ENCODE measurements at regions not wholly inside any gene's neighbourhood (a gene's known extent, or its start where the extent isn't known, plus 50 kb on each side); places are given as distances from the start of the nearest gene placed in this dataset.
"Not testable (repeated sequence)": the region's sequence is repeated elsewhere in the genome, so short reads cannot be mapped to it uniquely, and the experiment has no call there.

DNA sequence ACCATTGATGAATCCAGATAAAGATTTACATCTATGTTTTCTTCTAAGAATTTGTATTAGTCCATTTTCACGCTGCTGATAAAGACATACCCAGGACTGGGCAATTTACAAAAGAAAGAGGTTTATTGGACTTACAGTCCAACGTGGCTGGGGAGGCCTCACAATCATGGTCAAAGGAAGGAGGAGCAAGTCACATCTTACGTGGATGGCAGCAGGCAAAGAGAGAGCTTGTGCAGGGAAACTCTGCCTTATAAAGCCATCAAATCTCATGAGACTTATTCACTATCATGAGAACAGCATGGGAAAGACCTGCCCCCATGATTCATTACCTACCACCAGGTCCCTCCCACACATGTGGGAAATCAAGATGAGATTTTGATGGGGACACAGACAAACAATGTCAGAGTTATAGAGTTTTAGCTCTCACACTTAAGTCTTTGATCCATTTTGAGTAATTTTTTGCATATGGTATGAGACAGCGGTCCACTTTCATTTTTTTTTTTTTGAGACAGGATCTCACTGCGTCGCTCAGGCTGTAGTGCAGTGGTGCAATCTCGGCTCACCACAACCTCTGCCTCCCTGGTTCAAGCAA is 53.5 kb upstream of the JADE2 start:
- not testable (repeated sequence) for DNase-seq

DNA sequence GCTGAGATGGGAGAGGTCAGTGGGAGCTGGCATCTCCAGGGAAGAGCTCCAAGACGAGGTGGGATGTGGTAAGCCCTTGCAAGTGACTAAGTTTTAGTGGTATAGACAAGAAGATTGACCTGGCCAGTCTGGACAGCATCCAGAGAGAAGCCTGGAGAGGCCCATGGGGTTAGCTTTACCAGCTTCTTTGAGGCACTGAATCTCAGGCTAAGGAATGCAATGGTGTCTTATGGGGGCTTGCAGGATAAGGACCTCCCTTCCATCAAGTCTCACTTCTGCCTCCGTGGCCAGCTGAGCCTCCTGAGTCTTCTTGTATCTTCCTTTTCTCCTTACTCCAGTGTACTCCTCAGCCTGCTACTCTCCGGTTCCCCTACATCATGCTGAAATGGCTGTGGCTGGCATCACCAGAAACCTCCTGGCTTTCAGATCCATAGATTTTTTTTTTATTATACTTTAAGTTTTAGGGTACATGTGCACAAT is 56.5 kb upstream of the JADE2 start:
- DNase-seq = no peak

DNA sequence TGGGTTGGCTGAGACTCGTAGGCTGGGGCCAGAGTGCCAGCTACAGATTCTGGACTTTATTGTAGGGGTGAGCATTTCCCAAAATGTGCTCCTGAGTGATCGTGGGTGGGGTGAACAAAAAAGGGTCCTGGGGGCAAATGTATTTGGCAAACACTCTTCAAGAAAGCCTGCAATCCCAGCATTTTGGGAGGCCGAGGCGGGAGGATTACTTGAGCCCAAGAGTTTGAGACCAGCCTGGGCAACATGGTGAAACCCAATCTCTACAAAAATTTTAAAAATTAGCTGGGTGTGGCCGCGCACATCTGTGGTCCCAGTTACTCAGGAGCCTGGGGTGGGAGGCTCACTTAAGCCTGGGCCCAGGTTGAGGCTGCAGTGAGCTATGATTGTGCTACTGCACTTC is 55.5 kb upstream of the CDKN2AIPNL start:
- DNase-seq = no peak

DNA sequence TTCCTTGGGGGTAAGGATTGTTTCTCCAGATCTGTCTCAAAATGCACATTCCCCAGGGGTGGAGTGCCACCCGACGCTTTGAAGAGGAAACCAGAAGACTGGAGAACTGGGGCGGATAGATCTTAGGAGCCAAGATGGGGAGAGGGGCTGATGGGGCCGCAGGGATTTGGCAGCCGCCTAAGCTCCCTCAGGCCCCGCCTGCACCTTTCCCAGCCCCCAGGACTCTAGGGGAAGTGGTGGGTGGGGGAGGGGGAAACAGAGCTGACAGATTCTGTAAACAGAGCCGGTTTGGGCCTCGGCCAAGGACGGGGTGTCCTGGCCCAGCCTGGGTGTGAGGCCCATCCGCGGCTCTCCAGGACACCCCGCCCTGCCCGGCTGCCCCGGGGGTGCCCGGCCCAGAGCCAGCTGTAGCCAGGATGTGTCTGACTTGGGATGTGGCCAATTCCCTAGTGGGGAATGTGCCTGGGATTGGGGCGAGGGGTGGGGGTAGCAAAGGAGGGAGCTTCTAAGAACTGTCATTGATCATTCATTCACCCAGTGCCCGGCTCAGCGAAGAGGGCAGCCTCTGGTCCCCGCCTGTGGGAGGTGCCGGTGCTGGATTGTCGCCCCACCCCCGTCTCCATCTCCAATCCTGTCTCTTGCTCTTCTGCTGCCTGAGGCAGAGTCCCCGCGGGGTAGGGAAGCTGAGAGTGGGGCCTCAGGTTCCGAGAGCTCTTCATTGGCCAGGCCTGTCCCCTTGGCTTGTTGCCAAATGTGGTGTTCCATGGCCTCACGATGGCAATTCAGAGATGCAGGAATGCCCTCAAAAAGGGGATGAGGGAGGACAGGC is 54.8 kb upstream of the CDKN2AIPNL start:
- peak; percentile 60 for DNase-seq

DNA sequence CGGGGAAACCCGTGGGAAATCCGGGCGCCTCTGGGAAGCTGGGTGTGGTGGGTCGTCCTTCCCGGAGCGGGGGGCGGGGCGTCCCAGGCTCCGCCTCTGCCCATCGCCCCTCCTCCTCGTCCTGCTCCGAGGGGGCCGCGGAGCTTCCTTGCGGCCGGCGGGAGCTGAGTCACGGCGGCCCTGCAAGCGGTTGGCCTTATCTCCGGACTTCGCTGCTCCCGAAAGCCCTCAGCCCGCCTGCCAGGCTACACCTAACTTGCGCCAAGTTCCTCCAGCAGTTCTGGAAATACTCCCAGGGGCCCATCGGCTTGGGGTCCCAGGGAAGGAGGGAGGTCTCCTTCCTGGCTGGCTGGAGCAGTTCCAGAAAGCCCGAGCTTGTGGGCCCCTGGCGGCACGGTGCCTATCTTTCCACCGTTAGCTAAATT is 54.1 kb upstream of the CDKN2AIPNL start:
- peak; percentile 89 for DNase-seq

DNA sequence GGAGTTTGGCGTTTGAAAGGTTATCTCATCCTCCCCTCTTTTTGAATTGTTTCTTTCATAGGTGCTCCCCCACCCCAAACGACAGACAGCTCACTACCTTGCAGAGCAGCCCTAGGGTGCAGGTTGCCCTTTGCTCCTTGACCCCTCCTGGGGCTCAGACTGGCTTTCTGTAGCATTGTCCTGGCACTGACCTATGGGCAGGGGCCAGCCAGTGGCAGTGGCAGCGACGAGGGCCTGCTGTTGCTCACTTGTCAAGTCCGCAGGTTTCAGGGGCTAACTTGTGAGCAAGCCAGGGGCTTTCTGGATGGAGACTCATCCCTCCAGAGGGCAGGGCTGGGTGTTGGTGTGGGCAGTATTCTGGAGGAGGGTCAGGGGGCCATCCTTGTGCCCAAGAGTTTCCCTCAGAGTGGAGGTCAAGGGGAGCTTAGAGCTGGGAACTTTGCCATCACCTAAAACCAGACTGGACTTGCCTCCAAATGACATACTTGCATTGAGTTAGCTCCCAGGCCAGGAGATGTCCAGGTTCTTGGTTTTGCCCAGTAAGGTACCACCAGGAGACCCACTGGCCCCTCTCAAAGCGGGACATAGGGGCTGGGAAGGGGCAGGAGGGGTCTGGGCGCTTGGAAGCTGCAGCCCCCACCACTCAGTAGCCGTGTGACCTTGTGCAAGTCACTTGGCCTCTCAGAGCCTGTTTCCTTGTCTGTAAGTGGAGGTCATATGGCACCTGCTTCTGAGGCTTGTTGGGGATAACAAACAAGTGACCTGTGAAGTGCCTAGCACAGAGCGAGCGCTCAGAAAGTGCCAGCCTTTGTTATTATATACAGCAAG is 53.5 kb upstream of the CDKN2AIPNL start:
- DNase-seq = no peak

DNA sequence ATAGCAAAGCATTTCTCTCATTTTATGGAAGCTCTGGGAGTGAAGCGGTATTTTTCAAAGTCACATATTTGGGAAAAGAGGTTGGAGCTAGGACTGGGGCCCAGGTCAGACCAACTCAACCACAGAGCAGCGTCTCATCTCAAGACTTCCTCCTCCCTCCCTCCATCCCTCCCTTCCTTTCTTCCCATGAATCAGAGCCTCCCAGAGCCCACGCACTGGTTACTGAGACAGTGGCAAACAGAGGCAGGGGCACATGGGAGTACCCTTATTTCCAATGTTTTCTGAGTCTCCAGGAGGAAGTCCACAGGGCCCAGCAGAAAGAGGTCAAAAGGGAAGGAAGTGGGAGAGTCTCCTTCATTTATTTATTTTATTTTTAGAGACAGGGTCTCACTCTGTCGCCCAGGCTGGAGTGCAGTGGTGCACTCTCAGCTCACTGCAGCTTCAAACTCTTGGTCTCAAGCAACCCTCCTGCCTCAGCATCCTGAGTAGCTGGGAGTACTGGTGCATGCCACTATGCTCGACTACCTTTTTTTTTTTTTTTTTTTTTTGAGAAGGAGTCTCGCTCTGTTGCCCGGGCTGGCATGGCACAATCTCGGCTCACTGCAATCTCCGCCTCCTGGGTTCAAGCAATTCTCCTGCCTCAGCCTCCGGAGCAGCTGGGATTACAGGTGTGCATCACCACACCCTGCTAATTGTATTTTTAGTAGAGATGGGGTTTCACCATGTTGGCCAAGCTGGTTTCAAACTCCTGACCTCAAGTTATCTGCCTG is 52.5 kb upstream of the CDKN2AIPNL start:
- no peak for DNase-seq

DNA sequence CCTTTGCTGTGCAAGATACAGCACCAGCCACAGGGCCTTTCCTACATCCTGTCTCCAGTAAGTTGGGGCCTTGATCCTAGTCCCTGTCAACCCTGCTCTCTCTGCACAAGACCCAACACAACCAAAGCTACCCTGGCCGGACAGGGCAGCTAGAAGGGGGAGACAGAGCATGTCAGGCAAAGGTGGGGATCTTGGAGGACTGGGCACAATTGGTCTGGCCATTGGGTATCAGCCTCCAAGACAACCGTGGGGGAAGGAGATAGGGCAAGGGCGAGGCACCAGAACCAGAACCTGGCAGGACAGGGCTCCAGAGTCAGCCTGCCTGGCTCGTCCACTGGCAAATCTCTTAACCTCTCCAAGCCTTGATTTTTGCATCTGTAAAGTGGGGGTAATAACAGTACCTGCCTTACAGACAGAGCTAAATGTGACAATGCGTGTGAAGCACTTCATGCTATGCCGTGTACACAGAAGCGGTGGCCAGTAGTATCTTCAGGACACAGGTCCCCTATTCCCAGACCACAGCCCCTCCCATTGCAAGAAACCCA is 51.6 kb upstream of the CDKN2AIPNL start:
- DNase-seq = no peak

DNA sequence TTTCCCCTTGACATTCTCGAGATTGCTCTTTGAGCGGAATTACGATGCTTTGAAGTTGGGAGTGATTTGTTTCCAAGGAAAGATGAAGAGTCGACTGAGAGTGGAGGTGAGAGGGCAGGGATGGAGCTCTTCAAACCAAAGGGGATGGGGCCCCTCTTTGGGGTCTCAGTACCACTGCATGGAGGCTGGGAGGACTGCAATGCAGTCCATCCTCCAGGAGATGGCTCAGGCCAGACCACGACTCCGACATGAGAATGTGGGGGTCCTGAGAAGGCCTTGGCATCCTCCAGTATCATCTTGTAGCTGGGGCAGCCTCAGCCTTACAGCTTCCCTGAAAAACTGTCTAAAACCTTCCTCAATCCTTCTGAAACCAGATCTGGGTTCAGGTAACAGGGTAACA is 51.1 kb upstream of the CDKN2AIPNL start:
- DNase-seq = no peak

DNA sequence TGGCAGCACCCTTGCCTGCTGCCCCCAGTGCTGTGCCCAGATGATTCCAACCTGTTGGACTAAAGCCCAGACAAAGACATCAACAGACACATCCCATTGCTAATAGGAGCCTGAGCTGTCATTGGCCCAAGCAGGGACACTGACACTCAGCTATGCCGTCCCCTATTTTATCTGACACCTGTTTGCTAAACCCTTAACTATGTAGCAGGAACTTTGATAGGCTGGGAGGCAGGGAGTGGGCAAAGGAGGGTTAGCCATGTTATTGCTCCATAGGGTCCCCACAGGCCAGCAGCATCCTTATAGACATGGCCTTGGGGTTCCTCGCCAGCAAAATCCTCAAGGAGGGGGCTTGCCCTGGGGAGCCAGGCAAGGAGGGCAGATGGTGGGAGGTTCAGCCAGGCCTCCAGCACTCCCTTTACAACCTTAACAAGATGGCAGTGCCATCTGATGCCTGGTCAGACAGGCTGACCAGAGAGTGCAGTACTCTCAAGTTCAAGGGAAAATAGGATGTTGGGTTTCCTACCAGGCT is 50.4 kb upstream of the CDKN2AIPNL start:
- DNase-seq = no peak

Data from 8988T (cell line).